ENCODE measurements at regions not wholly inside any gene's neighbourhood (a gene's known extent, or its start where the extent isn't known, plus 50 kb on each side); places are given as distances from the start of the nearest gene placed in this dataset.

- peak overlapping the region; percentile 98 for H3K27ac ChIP-seq (ENCODE audit: poor library complexity, severe bottlenecking)
- TF ChIP-seq CTCF (IDR thresholded peaks at IDR 0.05; ENCODE audit: poor library complexity, severe bottlenecking): no peak
- DNase-seq (ENCODE audit: low spot score) (no peak), ATAC-seq (ENCODE audit: low read depth) (no peak)
- H3K4me1 ChIP-seq (ENCODE audit: insufficient read depth, poor library complexity, severe bottlenecking): peaks cover 49% of the 10 kb centered on the region
- H3K27me3 ChIP-seq (ENCODE audit: insufficient read depth, poor library complexity, severe bottlenecking): no peaks in the 10 kb centered on the region
- H3K4me3 ChIP-seq (ENCODE audit: severe bottlenecking): no peak overlapping the region
- H3K9me3 ChIP-seq (ENCODE audit: severe bottlenecking): no peaks in the 10 kb centered on the region
- no peaks in the 10 kb centered on the region for H3K36me3 ChIP-seq (ENCODE audit: low read depth)
Measured at GRCh38 chr1:199856216-199856780, 171.2 kb upstream of the NR5A2 start.

GRCh38 chr1:199857108-199857507, 170.4 kb upstream of the NR5A2 start:
- H3K27ac ChIP-seq (ENCODE audit: poor library complexity, severe bottlenecking): peak overlapping the region; percentile 98
- ATAC-seq (ENCODE audit: low read depth): peak; percentile 46; the same call in 2 of the 3 replicates
- H3K27me3 ChIP-seq (ENCODE audit: insufficient read depth, poor library complexity, severe bottlenecking): no peaks in the 10 kb centered on the region
- H3K4me3 ChIP-seq (ENCODE audit: severe bottlenecking): no peak overlapping the region
- H3K36me3 ChIP-seq (ENCODE audit: low read depth): no peaks in the 10 kb centered on the region
- no peak for DNase-seq (ENCODE audit: low spot score)
- peaks cover 49% of the 10 kb centered on the region for H3K4me1 ChIP-seq (ENCODE audit: insufficient read depth, poor library complexity, severe bottlenecking)
- TF ChIP-seq CTCF (IDR thresholded peaks at IDR 0.05; ENCODE audit: poor library complexity, severe bottlenecking): no peak
- no peaks in the 10 kb centered on the region for H3K9me3 ChIP-seq (ENCODE audit: severe bottlenecking)

- peak overlapping the region; percentile 98 for H3K27ac ChIP-seq (ENCODE audit: poor library complexity, severe bottlenecking)
- no peak overlapping the region for H3K4me3 ChIP-seq (ENCODE audit: severe bottlenecking)
- no peaks in the 10 kb centered on the region for H3K27me3 ChIP-seq (ENCODE audit: insufficient read depth, poor library complexity, severe bottlenecking)
- ATAC-seq (ENCODE audit: low read depth): no peak
- peaks cover 49% of the 10 kb centered on the region for H3K4me1 ChIP-seq (ENCODE audit: insufficient read depth, poor library complexity, severe bottlenecking)
- no peak for TF ChIP-seq CTCF (IDR thresholded peaks at IDR 0.05; ENCODE audit: poor library complexity, severe bottlenecking)
- no peak for DNase-seq (ENCODE audit: low spot score)
- H3K9me3 ChIP-seq (ENCODE audit: severe bottlenecking): no peaks in the 10 kb centered on the region
- H3K36me3 ChIP-seq (ENCODE audit: low read depth): no peaks in the 10 kb centered on the region
Measured at GRCh38 chr1:199857516-199857915, 170.0 kb upstream of the NR5A2 start.

GRCh38 chr1:199858171-199858570, 169.3 kb upstream of the NR5A2 start:
- Histone ChIP-seq H3K4me1 (ENCODE audit: insufficient read depth, poor library complexity, severe bottlenecking) (peaks cover 49% of the 10 kb centered on the region), H3K36me3 (ENCODE audit: low read depth) (no peaks in the 10 kb centered on the region), H3K9me3 (ENCODE audit: severe bottlenecking) (no peaks in the 10 kb centered on the region), H3K27me3 (ENCODE audit: insufficient read depth, poor library complexity, severe bottlenecking) (no peaks in the 10 kb centered on the region), H3K4me3 (ENCODE audit: severe bottlenecking) (no peak overlapping the region), H3K27ac (ENCODE audit: poor library complexity, severe bottlenecking) (peak overlapping the region; percentile 98)
- TF ChIP-seq CTCF (IDR thresholded peaks at IDR 0.05; ENCODE audit: poor library complexity, severe bottlenecking): no peak
- DNase-seq (ENCODE audit: low spot score) (no peak), ATAC-seq (ENCODE audit: low read depth) (no peak)

GRCh38 chr1:199858856-199859255, 168.7 kb upstream of the NR5A2 start:
- TF ChIP-seq CTCF (IDR thresholded peaks at IDR 0.05; ENCODE audit: poor library complexity, severe bottlenecking): no peak
- H3K9me3 ChIP-seq (ENCODE audit: severe bottlenecking): no peaks in the 10 kb centered on the region
- peaks cover 49% of the 10 kb centered on the region for H3K4me1 ChIP-seq (ENCODE audit: insufficient read depth, poor library complexity, severe bottlenecking)
- no peaks in the 10 kb centered on the region for H3K36me3 ChIP-seq (ENCODE audit: low read depth)
- H3K27ac ChIP-seq (ENCODE audit: poor library complexity, severe bottlenecking): peak overlapping the region; percentile 98
- no peak for ATAC-seq (ENCODE audit: low read depth)
- no peak overlapping the region for H3K4me3 ChIP-seq (ENCODE audit: severe bottlenecking)
- DNase-seq (ENCODE audit: low spot score): no peak
- no peaks in the 10 kb centered on the region for H3K27me3 ChIP-seq (ENCODE audit: insufficient read depth, poor library complexity, severe bottlenecking)
